NCI-H1436 (cell line): ENCODE measurements at regions not wholly inside any gene's neighbourhood (a gene's known extent, or its start where the extent isn't known, plus 50 kb on each side); places are given as distances from the start of the nearest gene placed in this dataset.
"Not testable (repeated sequence)": the region's sequence is repeated elsewhere in the genome, so short reads cannot be mapped to it uniquely, and the experiment has no call there.

Experiments used
- DNase-seq: peaks from one replicate; lab custom pipeline; 2025; lab: John Stamatoyannopoulos, UW

GRCh38 chrX:115357326-115358120 is 68.0 kb downstream of the LUZP4 start:
- DNase-seq, result no peak

GRCh38 chrX:115359508-115359907 is 70.0 kb downstream of the LUZP4 start:
- DNase-seq, result not testable (repeated sequence)

GRCh38 chrX:115360220-115360781 is 70.8 kb downstream of the LUZP4 start:
- DNase-seq, result no peak

DNA sequence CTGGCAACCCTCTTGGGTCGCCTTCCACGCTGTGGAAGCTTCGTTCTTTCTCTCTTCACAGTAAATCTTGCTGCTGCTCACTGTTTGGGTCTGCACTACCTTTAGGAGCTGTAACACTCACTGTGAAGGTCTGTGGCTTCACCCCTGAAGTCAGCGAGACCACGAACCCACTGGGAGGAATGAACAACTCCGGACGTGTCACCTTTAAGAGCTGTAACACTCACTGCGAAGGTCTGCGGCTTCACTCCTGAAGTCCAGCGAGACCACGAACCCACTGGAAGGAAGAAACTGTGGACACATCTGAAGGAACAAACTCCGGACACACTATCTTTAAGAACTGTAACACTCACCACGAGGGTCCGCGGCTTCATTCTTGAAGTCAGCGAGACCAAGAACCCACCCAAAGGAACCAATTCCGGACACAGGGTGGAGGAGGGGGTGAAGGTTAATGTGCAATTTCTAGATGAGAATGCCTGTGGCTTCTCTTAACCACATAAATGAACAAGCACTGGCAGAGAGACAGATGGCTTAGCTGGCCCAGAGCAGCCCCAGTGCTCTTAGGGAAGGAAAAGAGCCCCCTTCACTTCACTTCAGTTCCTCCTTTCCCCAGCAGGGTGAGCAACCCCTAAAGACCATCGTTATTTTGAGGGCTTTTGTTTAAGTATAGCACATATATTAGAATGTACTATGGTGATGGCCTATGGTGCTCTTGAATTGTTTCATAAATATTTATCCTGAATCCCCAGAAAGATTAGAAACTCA is 73.0 kb downstream of the LUZP4 start:
- DNase-seq, result no peak

DNA sequence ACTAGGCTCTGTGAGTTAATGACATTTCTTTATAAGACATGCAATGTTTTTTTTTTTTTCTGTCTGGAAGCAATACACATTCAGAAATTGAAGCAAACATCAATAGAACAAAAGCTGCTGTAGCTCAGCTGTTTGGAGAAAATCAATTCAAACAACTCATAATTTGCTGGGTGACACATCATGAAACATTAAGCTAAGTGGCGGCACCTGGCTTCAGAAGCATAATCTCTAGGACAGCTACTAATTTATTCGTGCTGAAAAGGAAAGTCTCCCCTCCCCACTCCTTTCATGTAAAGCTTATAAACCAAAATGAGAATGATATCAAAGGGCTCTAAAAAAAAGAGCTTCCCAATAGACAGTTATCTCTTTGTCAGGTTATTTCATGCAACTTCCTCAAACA is 73.9 kb downstream of the LUZP4 start:
- peak; percentile 74 for DNase-seq

DNA sequence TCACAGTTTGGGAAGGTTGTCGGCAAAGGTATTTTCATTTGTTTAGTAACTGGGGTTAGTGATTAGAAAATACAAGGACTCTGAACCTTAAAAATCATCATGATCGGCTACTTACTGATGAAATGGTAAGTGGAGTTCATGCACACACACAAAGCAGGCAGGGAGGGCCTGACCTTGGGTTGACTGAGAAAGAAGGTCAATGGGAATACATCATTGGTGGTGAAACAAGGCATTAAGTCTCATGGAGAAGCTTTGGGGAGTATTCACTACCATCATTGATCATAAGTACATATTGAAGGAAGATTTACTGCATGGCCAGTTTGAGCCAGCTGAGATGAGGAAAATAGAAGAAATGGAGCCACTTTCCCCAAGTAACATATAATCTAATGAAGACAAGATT is 74.4 kb downstream of the LUZP4 start:
- no peak for DNase-seq

DNA sequence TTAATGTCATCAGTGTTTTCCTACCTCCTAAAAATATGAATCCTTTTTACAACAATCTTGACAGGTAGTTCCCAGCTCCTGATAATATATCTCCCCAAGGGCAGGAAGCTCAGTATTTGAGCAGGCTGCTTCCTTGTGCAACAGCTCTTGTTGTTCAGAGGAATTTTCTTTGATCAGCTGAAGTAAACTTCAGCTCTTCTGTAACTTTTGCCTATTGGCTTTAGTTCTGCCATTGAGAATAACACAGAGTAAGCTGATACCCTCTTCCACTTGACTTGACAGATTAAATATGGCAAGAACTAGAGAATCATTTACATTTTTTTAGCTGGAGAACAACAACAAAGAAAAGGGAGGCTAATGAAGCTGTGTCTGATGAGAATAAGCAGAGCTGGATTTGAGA is 75.2 kb downstream of the LUZP4 start:
- no peak for DNase-seq

- no peak for DNase-seq
Observed at GRCh38 chrX:115366535-115366934, 77.0 kb downstream of the LUZP4 start.

DNA sequence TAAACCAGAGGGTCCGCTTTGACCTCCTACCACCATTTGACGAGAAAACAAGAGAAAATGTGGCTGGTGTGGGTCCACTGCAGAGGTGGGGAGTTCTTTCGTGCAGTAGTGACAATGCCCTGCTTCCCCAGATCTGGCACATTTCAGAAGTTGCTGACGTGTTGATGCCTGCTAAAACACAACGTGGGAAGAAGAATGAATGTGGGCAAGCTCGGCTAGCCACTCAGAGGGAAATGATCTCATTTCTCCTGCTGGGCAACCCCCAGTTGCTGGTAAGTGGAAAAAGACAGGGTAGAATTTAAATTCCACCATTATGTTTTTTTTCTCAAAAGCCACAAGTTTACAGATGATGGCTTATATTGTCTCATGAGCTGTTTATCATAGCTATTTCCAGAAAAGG is 77.9 kb downstream of the LUZP4 start:
- no peak for DNase-seq

- no peak for DNase-seq
Observed at GRCh38 chrX:115367951-115368350, 78.4 kb downstream of the LUZP4 start.

DNA sequence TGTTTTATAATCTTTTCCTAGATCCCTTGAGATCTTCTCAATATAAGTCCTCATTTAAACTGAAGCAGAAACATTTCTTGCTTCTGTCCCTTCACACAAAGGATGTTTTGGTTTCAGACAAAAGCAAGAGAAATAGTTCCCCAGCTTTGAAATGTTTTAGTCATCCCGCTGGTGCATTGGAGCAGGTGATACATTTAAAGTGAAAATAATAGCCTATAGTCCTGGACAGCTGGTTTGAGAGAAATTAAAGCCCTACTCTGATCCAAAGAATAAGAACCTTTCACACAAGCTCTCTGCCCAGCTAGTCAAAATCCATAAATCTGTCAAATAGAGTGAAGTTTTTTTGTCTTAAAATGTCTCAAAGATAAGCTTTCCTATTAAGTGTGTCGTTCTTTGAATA is 79.4 kb downstream of the LUZP4 start:
- no peak for DNase-seq

DNA sequence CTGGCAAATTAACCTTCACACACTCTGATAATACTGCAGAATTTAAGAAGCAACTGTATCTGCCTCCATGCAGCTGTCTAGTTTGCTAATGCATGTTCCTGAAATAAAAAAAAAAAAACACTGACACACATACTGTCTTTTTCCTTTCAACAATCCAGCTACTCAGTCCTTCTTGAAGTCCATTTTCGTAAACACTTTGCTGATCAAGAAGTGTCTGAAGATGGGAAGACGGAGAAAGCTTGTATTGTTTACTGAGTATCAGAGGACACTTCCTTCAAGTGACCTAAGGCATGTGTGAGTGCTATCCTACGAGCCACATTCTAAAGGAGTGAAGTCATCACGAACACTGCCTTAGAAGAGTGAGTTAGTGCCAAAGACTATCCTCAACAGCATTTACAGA is 82.6 kb downstream of the LUZP4 start:
- DNase-seq, result no peak

- no peak for DNase-seq
Observed at GRCh38 chrX:115373308-115373707, 83.8 kb downstream of the LUZP4 start.

DNA sequence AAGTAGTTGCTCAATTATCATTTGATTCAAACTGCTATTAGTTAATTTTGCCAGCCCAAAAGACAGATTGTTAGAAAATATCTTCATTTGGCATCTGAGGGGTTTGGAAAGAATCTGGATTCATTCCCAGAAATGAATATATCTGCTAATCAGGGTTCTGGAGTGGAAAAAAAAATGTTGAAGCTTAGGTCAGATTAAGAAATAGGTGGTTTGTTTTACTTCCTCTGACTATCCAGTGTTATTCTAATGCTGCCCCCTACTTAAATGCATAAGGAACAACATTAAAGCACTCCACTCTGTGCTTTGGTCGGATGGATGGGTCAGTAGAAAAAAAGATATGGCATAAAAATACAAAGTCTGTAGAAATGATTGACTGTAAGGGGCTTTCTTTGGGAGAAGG is 89.0 kb downstream of the LUZP4 start:
- no peak for DNase-seq

DNA sequence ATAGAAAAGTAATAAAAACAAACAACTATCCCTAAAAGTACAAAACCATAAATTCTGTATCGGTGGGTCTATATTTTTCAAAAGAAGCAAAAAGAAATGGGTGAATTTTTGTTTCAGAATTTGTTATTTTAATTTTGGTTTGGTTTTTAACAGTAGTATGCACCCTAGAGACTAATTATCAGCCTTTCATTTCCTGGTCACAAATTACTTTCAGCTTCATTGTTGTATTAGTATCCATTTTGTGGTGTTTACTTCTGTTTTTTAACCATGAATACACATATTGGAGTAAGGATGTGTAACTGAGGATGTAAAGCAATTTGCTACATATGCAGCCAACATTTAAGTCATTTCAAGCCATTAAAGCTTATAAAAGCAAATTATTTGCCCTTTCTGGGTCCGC is 97.8 kb downstream of the LUZP4 start:
- no peak for DNase-seq

GRCh38 chrX:115388879-115389278 is 99.4 kb downstream of the LUZP4 start:
- no peak for DNase-seq

DNA sequence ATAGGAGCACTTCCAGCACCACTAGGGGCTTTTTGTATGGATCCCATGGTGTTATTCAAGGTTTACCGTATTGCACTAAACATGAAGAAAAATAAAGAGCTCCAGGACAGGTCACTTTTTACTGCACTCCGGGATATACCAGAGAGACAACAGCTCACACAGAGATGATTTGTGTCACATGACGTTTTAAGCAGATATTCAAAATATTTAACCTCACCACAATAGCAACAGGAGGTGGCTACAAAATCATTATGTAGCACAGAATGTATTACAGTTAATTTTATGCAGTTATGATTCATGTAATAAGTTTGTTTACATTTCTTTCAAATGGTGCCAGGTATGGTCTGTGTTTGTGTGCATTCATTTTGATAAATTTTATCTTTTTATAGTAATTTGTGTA is 100.6 kb downstream of the LUZP4 start:
- no peak for DNase-seq

DNA sequence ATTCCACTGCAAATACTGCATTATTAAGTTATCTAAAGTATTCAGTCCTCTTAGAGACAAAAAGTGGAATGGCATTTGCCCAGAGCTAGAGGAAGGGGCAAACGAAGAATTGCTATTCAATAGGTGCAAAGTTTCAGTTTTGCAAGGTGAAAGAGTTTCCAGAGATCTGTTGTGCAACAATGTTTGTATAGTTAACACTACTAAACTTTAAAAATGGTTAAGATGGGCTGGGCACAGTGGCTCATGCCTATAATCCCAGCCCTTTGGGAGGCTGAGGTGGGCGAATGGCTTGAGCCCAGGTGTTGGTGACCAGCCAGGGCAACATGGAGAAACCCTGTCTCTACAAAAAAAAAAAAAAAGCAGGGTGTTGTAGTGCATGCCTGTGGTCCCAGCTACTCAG is 102.5 kb downstream of the LUZP4 start:
- no peak for DNase-seq

GRCh38 chrX:115392871-115393270 is 103.4 kb downstream of the LUZP4 start:
- DNase-seq, result no peak

DNA sequence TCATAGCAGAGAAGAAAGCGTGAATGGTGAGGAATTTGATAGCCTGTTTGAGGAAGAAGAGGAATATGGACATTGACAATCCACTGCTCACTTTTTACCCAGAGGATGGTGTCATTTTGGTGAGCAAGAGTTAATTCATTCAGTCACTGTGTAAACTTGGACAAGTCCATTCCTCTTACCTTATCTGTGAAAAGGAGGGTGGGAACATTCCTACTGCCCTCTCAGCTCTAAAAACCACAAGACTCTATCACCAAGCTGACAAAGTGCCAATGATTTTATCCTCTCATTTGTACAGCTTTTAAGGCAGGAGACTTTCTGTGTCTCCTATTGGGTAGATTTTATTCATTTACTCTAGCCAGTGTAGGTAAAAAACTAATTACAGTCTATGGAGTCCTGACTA is 103.8 kb downstream of the LUZP4 start:
- DNase-seq, result no peak

DNA sequence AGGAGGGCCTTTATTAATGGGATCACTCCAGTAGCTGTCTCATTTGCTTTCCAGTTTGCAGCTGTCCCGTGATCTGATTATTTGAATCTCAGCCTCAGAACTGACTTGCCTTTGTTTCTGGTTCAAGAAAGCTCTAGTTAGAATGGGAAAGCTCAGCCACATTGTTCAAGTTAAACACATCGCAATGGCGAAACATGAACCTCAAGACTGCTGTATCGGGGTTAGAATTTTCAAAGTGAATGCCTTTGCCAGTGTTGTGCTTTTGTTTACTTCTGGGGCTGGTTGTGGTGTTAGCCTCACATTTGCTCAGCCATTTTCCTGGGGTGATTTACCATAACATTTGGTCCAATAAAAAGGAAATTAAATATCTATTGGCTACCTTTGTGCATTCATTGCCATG is 105.3 kb downstream of the LUZP4 start:
- not testable (repeated sequence) for DNase-seq

GRCh38 chrX:115399306-115399705 is 109.8 kb downstream of the LUZP4 start:
- DNase-seq, result no peak

- DNase-seq, result no peak
Observed at GRCh38 chrX:115400960-115401359, 111.4 kb downstream of the LUZP4 start.
